ENCODE measurements at regions not wholly inside any gene's neighbourhood (a gene's known extent, or its start where the extent isn't known, plus 50 kb on each side); places are given as distances from the start of the nearest gene placed in this dataset.
"Not testable (repeated sequence)": the region's sequence is repeated elsewhere in the genome, so short reads cannot be mapped to it uniquely, and the experiment has no call there.

- H3K36me3 ChIP-seq (ENCODE audit: control insufficient read depth, insufficient read depth, low read length): no peaks in the 10 kb centered on the region
- H3K4me3 ChIP-seq (ENCODE audit: low read depth, low read length): no peak overlapping the region
- no peak overlapping the region for H3K27ac ChIP-seq (ENCODE audit: low read depth, low read length)
- H3K27me3 ChIP-seq (ENCODE audit: control insufficient read depth, insufficient read depth, low read length): peaks cover 13% of the 10 kb centered on the region
- H3K9me3 ChIP-seq (ENCODE audit: control insufficient read depth, insufficient read depth, low read length): peaks cover 7% of the 10 kb centered on the region
- H3K4me1 ChIP-seq (ENCODE audit: control insufficient read depth, insufficient read depth, low read length): peaks cover 19% of the 10 kb centered on the region
- H3K9ac ChIP-seq (ENCODE audit: low read depth, low read length): no peak overlapping the region
Observed at GRCh38 chr15:89015412-89016097, 72.7 kb upstream of the ABHD2 start.

GRCh38 chr15:89016549-89017041 lies 71.7 kb upstream of the ABHD2 start:
- Histone ChIP-seq H3K9me3 (ENCODE audit: control insufficient read depth, insufficient read depth, low read length) (peaks cover 7% of the 10 kb centered on the region), H3K27ac (ENCODE audit: low read depth, low read length) (no peak overlapping the region), H3K36me3 (ENCODE audit: control insufficient read depth, insufficient read depth, low read length) (no peaks in the 10 kb centered on the region), H3K27me3 (ENCODE audit: control insufficient read depth, insufficient read depth, low read length) (peaks cover 13% of the 10 kb centered on the region), H3K4me3 (ENCODE audit: low read depth, low read length) (no peak overlapping the region), H3K9ac (ENCODE audit: low read depth, low read length) (no peak overlapping the region), H3K4me1 (ENCODE audit: control insufficient read depth, insufficient read depth, low read length) (peaks cover 19% of the 10 kb centered on the region)

- Histone ChIP-seq H3K27ac (ENCODE audit: low read depth, low read length) (no peak overlapping the region), H3K27me3 (ENCODE audit: control insufficient read depth, insufficient read depth, low read length) (peaks cover 13% of the 10 kb centered on the region), H3K4me3 (ENCODE audit: low read depth, low read length) (peak overlapping the region; percentile 47), H3K4me1 (ENCODE audit: control insufficient read depth, insufficient read depth, low read length) (peaks cover 19% of the 10 kb centered on the region), H3K9me3 (ENCODE audit: control insufficient read depth, insufficient read depth, low read length) (peaks cover 5% of the 10 kb centered on the region), H3K36me3 (ENCODE audit: control insufficient read depth, insufficient read depth, low read length) (no peaks in the 10 kb centered on the region), H3K9ac (ENCODE audit: low read depth, low read length) (peak overlapping the region; percentile 31; the same call in 1 of the 2 replicates)
Observed at GRCh38 chr15:89017370-89018066, 70.7 kb upstream of the ABHD2 start.

- Histone ChIP-seq H3K4me3 (ENCODE audit: low read depth, low read length) (peak overlapping the region; percentile 37; the same call in 1 of the 2 replicates), H3K9ac (ENCODE audit: low read depth, low read length) (no peak overlapping the region), H3K4me1 (ENCODE audit: control insufficient read depth, insufficient read depth, low read length) (peaks cover 19% of the 10 kb centered on the region), H3K27ac (ENCODE audit: low read depth, low read length) (no peak overlapping the region), H3K27me3 (ENCODE audit: control insufficient read depth, insufficient read depth, low read length) (peaks cover 13% of the 10 kb centered on the region), H3K36me3 (ENCODE audit: control insufficient read depth, insufficient read depth, low read length) (no peaks in the 10 kb centered on the region), H3K9me3 (ENCODE audit: control insufficient read depth, insufficient read depth, low read length) (peaks cover 4% of the 10 kb centered on the region)
Observed at GRCh38 chr15:89018207-89018606, 70.0 kb upstream of the ABHD2 start.

GRCh38 chr15:89019436-89019835 lies 68.8 kb upstream of the ABHD2 start:
- no peak overlapping the region for H3K27ac ChIP-seq (ENCODE audit: low read depth, low read length)
- no peak overlapping the region for H3K9ac ChIP-seq (ENCODE audit: low read depth, low read length)

GRCh38 chr15:89021224-89021623 lies 67.0 kb upstream of the ABHD2 start:
- Histone ChIP-seq H3K27ac (ENCODE audit: low read depth, low read length) (no peak overlapping the region), H3K4me3 (ENCODE audit: low read depth, low read length) (no peak overlapping the region), H3K9ac (ENCODE audit: low read depth, low read length) (no peak overlapping the region), H3K36me3 (ENCODE audit: control insufficient read depth, insufficient read depth, low read length) (no peaks in the 10 kb centered on the region), H3K27me3 (ENCODE audit: control insufficient read depth, insufficient read depth, low read length) (peaks cover 12% of the 10 kb centered on the region), H3K4me1 (ENCODE audit: control insufficient read depth, insufficient read depth, low read length) (peaks cover 19% of the 10 kb centered on the region), H3K9me3 (ENCODE audit: control insufficient read depth, insufficient read depth, low read length) (no peaks in the 10 kb centered on the region)

More at GRCh38 chr15:89019436-89019835, 68.8 kb upstream of the ABHD2 start:
- no peaks in the 10 kb centered on the region for H3K36me3 ChIP-seq (ENCODE audit: control insufficient read depth, insufficient read depth, low read length)
- H3K9me3 ChIP-seq (ENCODE audit: control insufficient read depth, insufficient read depth, low read length): peaks cover 4% of the 10 kb centered on the region
- H3K4me3 ChIP-seq (ENCODE audit: low read depth, low read length): no peak overlapping the region
- H3K4me1 ChIP-seq (ENCODE audit: control insufficient read depth, insufficient read depth, low read length): peaks cover 19% of the 10 kb centered on the region
- H3K27me3 ChIP-seq (ENCODE audit: control insufficient read depth, insufficient read depth, low read length): peaks cover 13% of the 10 kb centered on the region

- not testable (repeated sequence) for H3K27ac ChIP-seq (ENCODE audit: low read depth, low read length); H3K4me3 ChIP-seq (ENCODE audit: low read depth, low read length); H3K36me3 ChIP-seq (ENCODE audit: control insufficient read depth, insufficient read depth, low read length); H3K9ac ChIP-seq (ENCODE audit: low read depth, low read length); H3K27me3 ChIP-seq (ENCODE audit: control insufficient read depth, insufficient read depth, low read length); H3K9me3 ChIP-seq (ENCODE audit: control insufficient read depth, insufficient read depth, low read length)
- H3K4me1 ChIP-seq (ENCODE audit: control insufficient read depth, insufficient read depth, low read length): peaks cover 19% of the 10 kb centered on the region
Observed at GRCh38 chr15:89021886-89022285, 66.4 kb upstream of the ABHD2 start.

- H3K27me3 ChIP-seq (ENCODE audit: control insufficient read depth, insufficient read depth, low read length): no peaks in the 10 kb centered on the region
- no peak overlapping the region for H3K9ac ChIP-seq (ENCODE audit: low read depth, low read length)
- no peak overlapping the region for H3K4me3 ChIP-seq (ENCODE audit: low read depth, low read length)
- no peaks in the 10 kb centered on the region for H3K9me3 ChIP-seq (ENCODE audit: control insufficient read depth, insufficient read depth, low read length)
- H3K36me3 ChIP-seq (ENCODE audit: control insufficient read depth, insufficient read depth, low read length): no peaks in the 10 kb centered on the region
- peaks cover 8% of the 10 kb centered on the region; the same call in 1 of the 2 replicates for H3K4me1 ChIP-seq (ENCODE audit: control insufficient read depth, insufficient read depth, low read length)
- H3K27ac ChIP-seq (ENCODE audit: low read depth, low read length): no peak overlapping the region
Observed at GRCh38 chr15:89023311-89023961, 64.8 kb upstream of the ABHD2 start.

- Histone ChIP-seq H3K4me3 (ENCODE audit: low read depth, low read length) (no peak overlapping the region), H3K9ac (ENCODE audit: low read depth, low read length) (no peak overlapping the region), H3K27ac (ENCODE audit: low read depth, low read length) (no peak overlapping the region), H3K36me3 (ENCODE audit: control insufficient read depth, insufficient read depth, low read length) (no peaks in the 10 kb centered on the region), H3K4me1 (ENCODE audit: control insufficient read depth, insufficient read depth, low read length) (0 out of 2 replicates have a peak, but pooled peaks cover 1% of the 10 kb centered on the region), H3K27me3 (ENCODE audit: control insufficient read depth, insufficient read depth, low read length) (no peaks in the 10 kb centered on the region), H3K9me3 (ENCODE audit: control insufficient read depth, insufficient read depth, low read length) (no peaks in the 10 kb centered on the region)
Observed at GRCh38 chr15:89024418-89024817, 63.8 kb upstream of the ABHD2 start.

- H3K4me3 ChIP-seq (ENCODE audit: low read depth, low read length): no peak overlapping the region
- H3K4me1 ChIP-seq (ENCODE audit: control insufficient read depth, insufficient read depth, low read length): no peaks in the 10 kb centered on the region
- no peaks in the 10 kb centered on the region for H3K27me3 ChIP-seq (ENCODE audit: control insufficient read depth, insufficient read depth, low read length)
- no peaks in the 10 kb centered on the region for H3K36me3 ChIP-seq (ENCODE audit: control insufficient read depth, insufficient read depth, low read length)
- no peak overlapping the region for H3K27ac ChIP-seq (ENCODE audit: low read depth, low read length)
- H3K9me3 ChIP-seq (ENCODE audit: control insufficient read depth, insufficient read depth, low read length): no peaks in the 10 kb centered on the region
- no peak overlapping the region for H3K9ac ChIP-seq (ENCODE audit: low read depth, low read length)
Observed at GRCh38 chr15:89026167-89026566, 62.1 kb upstream of the ABHD2 start.

GRCh38 chr15:89028036-89028435 lies 60.2 kb upstream of the ABHD2 start:
- H3K4me1 ChIP-seq (ENCODE audit: control insufficient read depth, insufficient read depth, low read length): no peaks in the 10 kb centered on the region
- no peak overlapping the region for H3K4me3 ChIP-seq (ENCODE audit: low read depth, low read length)
- no peak overlapping the region for H3K27ac ChIP-seq (ENCODE audit: low read depth, low read length)
- H3K9ac ChIP-seq (ENCODE audit: low read depth, low read length): no peak overlapping the region
- no peaks in the 10 kb centered on the region for H3K27me3 ChIP-seq (ENCODE audit: control insufficient read depth, insufficient read depth, low read length)
- no peaks in the 10 kb centered on the region for H3K36me3 ChIP-seq (ENCODE audit: control insufficient read depth, insufficient read depth, low read length)
- H3K9me3 ChIP-seq (ENCODE audit: control insufficient read depth, insufficient read depth, low read length): no peaks in the 10 kb centered on the region
